Activated B cell treated with CpG ODN at 0.5 μM for 24 hours (primary cell): ENCODE measurements at regions not wholly inside any gene's neighbourhood (a gene's known extent, or its start where the extent isn't known, plus 50 kb on each side); places are given as distances from the start of the nearest gene placed in this dataset.

Experiments used
- ATAC-seq: fragments of 200-7000 bp; cut with Tn5 transposase; one replicate; pipeline ENCODE4 v1.10.0; 2021; ENCODE audit warnings: low read depth, mild to moderate bottlenecking, moderate library complexity
- CTCF ChIA-PET: fragments of 350-600 bp; sonication (Branson Sonifier 250); formaldehyde crosslinking; loops from one replicate; lab custom pipeline; 2021; ENCODE audit warnings: antibody characterized with exemption; lab: Charles Lee
- POLR2A ChIA-PET: fragments of 350-600 bp; sonication (Branson Sonifier 250); formaldehyde crosslinking; loops from one replicate; lab custom pipeline; 2021; ENCODE audit warnings: antibody characterized with exemption; lab: Charles Lee
- DNase-seq: peaks from one replicate; pipeline ENCODE4 v3.0.0; 2022
- H3K27ac Mint-ChIP-seq: one replicate; pipeline ENCODE4 v1.8.0; 2020; ENCODE audit warnings: mixed read lengths
- H3K27me3 Mint-ChIP-seq: one replicate; pipeline ENCODE4 v1.8.0; 2021; ENCODE audit warnings: mixed read lengths
- H3K36me3 Mint-ChIP-seq: one replicate; pipeline ENCODE4 v1.8.0; 2021; ENCODE audit warnings: low read depth, mixed read lengths
- H3K4me1 Mint-ChIP-seq: one replicate; pipeline ENCODE4 v1.8.0; 2021; ENCODE audit warnings: mixed read lengths
- H3K4me3 Mint-ChIP-seq: one replicate; pipeline ENCODE4 v1.8.0; 2020; ENCODE audit warnings: mild to moderate bottlenecking, mixed read lengths
- H3K9me3 Mint-ChIP-seq: one replicate; pipeline ENCODE4 v1.8.0; 2020; ENCODE audit warnings: mixed read lengths
- intact Hi-C: fragments of 100-400 bp; cut with micrococcal nuclease; formaldehyde crosslinking; loops from one replicate; pipeline ENCODE4 v1.15.1; 2024
- TF ChIP-seq, protein P1 (sequence below): fragments of 200-600 bp; IDR thresholded peaks from one replicate; pipeline ENCODE4 v1.8.0; 2022; ENCODE audit warnings: antibody characterized with exemption, mild to moderate bottlenecking

DNA sequence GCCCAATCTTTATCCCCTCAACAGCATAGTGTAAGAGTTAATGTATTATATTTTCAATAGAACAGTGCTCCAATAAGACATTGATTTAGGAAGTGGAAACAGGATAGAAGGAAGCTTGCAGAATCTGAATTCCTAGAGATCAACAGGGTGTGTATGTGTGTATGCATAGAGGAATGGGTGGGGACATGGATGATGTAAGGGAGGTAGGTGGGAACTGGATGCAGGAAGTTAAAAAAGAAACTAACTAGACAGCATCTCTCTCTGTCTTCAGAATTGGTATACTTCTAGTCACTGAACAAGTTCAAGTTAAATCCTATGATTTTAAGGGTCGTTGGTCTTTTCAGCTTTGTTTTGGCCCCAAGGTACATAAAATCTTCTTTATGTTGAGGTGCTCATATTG, 196.6 kb downstream of the PMAIP1 start:
- Mint-ChIP-seq H3K4me1 (no peaks in the 10 kb centered on the region), H3K27ac (no peak overlapping the region), H3K4me3 (no peak overlapping the region), H3K36me3 (no peaks in the 10 kb centered on the region), H3K27me3 (peaks cover 5% of the 10 kb centered on the region), H3K9me3 (no peaks in the 10 kb centered on the region)
- no peak for ATAC-seq
- ChIA-PET POLR2A (no interaction called here), CTCF (no interaction called here)
- DNase-seq = no peak
- TF ChIP-seq, protein P1, sequence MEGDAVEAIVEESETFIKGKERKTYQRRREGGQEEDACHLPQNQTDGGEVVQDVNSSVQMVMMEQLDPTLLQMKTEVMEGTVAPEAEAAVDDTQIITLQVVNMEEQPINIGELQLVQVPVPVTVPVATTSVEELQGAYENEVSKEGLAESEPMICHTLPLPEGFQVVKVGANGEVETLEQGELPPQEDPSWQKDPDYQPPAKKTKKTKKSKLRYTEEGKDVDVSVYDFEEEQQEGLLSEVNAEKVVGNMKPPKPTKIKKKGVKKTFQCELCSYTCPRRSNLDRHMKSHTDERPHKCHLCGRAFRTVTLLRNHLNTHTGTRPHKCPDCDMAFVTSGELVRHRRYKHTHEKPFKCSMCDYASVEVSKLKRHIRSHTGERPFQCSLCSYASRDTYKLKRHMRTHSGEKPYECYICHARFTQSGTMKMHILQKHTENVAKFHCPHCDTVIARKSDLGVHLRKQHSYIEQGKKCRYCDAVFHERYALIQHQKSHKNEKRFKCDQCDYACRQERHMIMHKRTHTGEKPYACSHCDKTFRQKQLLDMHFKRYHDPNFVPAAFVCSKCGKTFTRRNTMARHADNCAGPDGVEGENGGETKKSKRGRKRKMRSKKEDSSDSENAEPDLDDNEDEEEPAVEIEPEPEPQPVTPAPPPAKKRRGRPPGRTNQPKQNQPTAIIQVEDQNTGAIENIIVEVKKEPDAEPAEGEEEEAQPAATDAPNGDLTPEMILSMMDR = no peak
- intact Hi-C loops = loop anchor here (10.0 kb wide), 1 partner anchor 318 kb away; no protein-coding TSS in a partner anchor

DNA sequence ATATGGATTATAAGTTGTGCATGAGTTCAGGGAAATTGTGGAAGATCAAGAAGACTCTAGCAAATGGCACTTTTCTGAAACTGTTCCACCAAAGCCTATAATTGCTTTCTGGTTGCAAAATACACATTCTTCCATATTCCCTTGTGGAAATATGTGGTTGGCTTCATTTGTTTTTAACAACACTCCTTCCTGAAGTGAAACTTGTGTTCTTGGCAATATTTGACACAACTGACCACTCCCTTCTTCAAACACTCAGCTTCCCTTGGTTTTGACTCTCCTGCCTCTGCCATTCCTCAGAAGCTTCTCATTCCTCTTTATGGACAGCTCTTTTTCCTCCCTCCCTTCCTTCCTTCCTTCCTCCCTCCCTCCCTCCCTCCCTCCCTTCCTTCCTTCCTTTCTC, 192.3 kb downstream of the PMAIP1 start:
- Mint-ChIP-seq H3K4me1 (no peaks in the 10 kb centered on the region), H3K36me3 (no peaks in the 10 kb centered on the region), H3K9me3 (no peaks in the 10 kb centered on the region), H3K27me3 (peaks cover 3% of the 10 kb centered on the region), H3K4me3 (no peak overlapping the region), H3K27ac (no peak overlapping the region)
- DNase-seq = no peak
- CTCF ChIA-PET = no interaction called here
- intact Hi-C loops = loop anchor here (10.0 kb wide), 1 partner anchor 323 kb away; no protein-coding TSS in a partner anchor
- POLR2A ChIA-PET = no interaction called here
- ATAC-seq = no peak
- TF ChIP-seq, protein P1 = no peak

DNA sequence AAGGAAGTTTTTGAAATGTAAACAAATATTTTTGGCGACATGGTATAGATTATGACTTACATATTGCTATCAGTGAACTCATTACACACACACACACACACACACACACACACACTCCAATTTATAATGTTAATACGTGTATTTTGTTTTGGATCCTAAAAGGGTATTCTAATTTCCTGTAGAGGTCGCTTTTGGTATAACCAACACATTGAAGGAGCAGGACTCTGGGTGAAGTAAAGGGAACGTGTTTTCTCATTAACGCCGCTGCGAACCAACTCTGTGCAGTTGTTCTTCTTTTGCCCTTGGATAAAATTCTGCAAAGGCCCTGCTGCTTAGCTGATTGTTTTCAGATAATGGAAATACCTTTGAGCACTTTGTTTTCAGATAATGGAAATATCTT, 190.4 kb downstream of the PMAIP1 start:
- Mint-ChIP-seq H3K4me3 (no peak overlapping the region), H3K36me3 (no peaks in the 10 kb centered on the region), H3K9me3 (no peaks in the 10 kb centered on the region), H3K27me3 (peaks cover 9% of the 10 kb centered on the region), H3K27ac (no peak overlapping the region), H3K4me1 (no peaks in the 10 kb centered on the region)
- ChIA-PET CTCF (no interaction called here), POLR2A (no interaction called here)
- ATAC-seq = no peak
- TF ChIP-seq, protein P1 = no peak
- intact Hi-C loops = loop anchor here (10.0 kb wide), 1 partner anchor 325 kb away; no protein-coding TSS in a partner anchor
- DNase-seq = no peak

DNA sequence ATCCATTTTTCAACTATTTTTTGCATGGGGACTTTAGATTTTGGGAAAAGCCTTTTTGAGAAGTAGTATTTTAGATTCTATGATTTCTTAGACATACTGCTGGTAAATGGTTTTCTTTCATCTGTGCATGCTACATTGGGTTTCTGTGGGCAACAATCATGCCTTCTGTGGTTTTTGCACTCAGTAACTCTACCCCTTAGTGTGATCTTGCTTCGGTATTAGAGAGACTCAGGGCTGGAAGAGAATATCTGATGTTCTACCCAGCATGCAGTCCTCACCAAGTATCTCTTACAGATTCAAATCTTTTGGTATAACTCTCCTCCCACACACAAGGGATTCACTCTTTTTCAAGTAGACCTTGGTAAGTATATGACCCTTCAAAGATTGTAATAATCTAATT, 183.0 kb downstream of the PMAIP1 start:
- H3K27me3 Mint-ChIP-seq = peaks cover 9% of the 10 kb centered on the region
- H3K4me1 Mint-ChIP-seq = no peaks in the 10 kb centered on the region
- no peaks in the 10 kb centered on the region for H3K36me3 Mint-ChIP-seq
- ChIA-PET POLR2A (no interaction called here), CTCF (no interaction called here)
- no peak overlapping the region for H3K4me3 Mint-ChIP-seq
- no peak overlapping the region for H3K27ac Mint-ChIP-seq
- intact Hi-C loops = no loop called here
- TF ChIP-seq, protein P1 = no peak
- no peak for DNase-seq
- ATAC-seq = no peak
- H3K9me3 Mint-ChIP-seq = no peaks in the 10 kb centered on the region

DNA sequence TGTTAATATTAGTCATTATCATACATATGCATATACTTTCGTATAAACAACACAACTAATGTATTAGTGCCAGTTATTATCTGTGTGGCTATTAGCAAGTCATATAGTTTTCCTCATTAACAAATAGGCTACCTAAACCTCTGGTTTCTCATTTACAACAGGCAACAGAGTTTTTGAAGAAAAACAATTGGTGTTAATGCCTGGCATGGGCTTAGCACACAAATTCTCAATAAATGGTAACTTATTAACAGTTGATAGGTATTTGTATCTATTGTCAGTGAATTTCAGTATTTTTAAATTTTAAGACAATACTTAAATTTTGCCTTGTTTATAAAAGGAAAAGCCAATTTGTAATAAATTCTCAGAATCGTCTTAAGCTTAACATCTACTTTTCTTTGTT, 182.5 kb downstream of the PMAIP1 start:
- H3K4me1 Mint-ChIP-seq = no peaks in the 10 kb centered on the region
- no peaks in the 10 kb centered on the region for H3K9me3 Mint-ChIP-seq
- peaks cover 9% of the 10 kb centered on the region for H3K27me3 Mint-ChIP-seq
- ChIA-PET CTCF (no interaction called here), POLR2A (no interaction called here)
- DNase-seq = no peak
- intact Hi-C loops = no loop called here
- H3K36me3 Mint-ChIP-seq = no peaks in the 10 kb centered on the region
- ATAC-seq = no peak
- TF ChIP-seq, protein P1 = no peak
- H3K4me3 Mint-ChIP-seq = no peak overlapping the region
- H3K27ac Mint-ChIP-seq = no peak overlapping the region
